ENCODE measurements at regions not wholly inside any gene's neighbourhood (a gene's known extent, or its start where the extent isn't known, plus 50 kb on each side); places are given as distances from the start of the nearest gene placed in this dataset.

DNA sequence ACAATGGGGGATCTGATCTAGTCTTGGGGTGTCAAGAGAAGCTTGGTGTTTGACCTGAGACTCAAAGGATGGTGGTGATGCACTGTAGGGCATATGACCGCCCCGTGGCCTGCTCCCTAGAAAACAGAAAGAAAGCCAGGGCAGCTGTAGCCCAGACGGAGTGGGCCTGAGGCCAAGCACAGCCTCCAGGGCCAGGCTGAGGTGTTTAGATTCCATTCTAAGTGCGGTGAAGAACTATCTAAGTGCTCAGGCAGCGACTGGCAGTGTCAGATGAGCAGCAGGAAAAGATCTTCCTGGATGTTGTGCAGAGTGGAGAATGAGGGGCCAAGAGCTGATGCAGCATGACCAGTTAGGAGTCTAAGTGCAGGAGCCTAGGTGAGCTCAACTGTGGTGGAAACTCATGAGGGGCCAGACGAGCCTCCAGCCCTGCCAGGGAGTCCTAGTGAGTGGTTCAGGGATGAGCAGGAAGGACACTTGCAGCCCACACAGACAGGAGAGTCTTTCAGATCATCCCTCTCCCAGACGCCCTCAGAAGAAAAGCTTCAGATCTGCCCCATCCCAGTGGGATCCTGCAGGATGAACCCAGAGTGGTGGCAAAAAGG, 314.2 kb upstream of the CCL2 start:
- DNase-seq, result no peak
- Mint-ChIP-seq H3K4me3 (ENCODE audit: unreplicated experiment) (no peak overlapping the region), H3K4me1 (ENCODE audit: low read depth, unreplicated experiment) (no peaks in the 10 kb centered on the region), H3K9me3 (ENCODE audit: unreplicated experiment) (peaks cover 2% of the 10 kb centered on the region), H3K27me3 (ENCODE audit: unreplicated experiment) (peaks cover 2% of the 10 kb centered on the region), H3K36me3 (ENCODE audit: unreplicated experiment) (no peaks in the 10 kb centered on the region), H3K27ac (ENCODE audit: unreplicated experiment) (no peak overlapping the region)
- TF ChIP-seq, protein P1, sequence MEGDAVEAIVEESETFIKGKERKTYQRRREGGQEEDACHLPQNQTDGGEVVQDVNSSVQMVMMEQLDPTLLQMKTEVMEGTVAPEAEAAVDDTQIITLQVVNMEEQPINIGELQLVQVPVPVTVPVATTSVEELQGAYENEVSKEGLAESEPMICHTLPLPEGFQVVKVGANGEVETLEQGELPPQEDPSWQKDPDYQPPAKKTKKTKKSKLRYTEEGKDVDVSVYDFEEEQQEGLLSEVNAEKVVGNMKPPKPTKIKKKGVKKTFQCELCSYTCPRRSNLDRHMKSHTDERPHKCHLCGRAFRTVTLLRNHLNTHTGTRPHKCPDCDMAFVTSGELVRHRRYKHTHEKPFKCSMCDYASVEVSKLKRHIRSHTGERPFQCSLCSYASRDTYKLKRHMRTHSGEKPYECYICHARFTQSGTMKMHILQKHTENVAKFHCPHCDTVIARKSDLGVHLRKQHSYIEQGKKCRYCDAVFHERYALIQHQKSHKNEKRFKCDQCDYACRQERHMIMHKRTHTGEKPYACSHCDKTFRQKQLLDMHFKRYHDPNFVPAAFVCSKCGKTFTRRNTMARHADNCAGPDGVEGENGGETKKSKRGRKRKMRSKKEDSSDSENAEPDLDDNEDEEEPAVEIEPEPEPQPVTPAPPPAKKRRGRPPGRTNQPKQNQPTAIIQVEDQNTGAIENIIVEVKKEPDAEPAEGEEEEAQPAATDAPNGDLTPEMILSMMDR (IDR thresholded peaks at IDR 0.05; ENCODE audit: partially characterized antibody, unreplicated experiment), result no peak

DNA sequence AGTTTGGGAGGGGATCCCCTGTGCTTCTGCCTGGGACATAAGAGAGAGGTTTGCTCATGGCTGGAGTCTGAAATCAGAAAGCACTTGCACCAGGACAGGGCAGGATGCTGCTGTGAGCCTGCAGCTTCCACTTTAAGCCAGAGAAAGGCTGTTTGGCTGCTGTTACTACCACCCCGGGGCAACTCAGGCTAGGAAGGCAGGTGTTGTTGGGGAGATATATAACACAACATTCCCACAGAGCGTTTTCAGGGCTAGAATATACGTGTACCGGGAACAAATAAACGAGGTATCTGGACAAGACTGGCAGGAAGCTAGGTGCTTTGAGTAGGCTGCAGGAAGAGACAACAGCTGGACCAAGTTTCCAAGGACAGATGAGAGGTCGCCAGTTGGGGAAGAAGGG, 313.3 kb upstream of the CCL2 start:
- peaks cover 3% of the 10 kb centered on the region for H3K9me3 Mint-ChIP-seq (ENCODE audit: unreplicated experiment)
- TF ChIP-seq, protein P1 (IDR thresholded peaks at IDR 0.05; ENCODE audit: partially characterized antibody, unreplicated experiment), result no peak
- H3K36me3 Mint-ChIP-seq (ENCODE audit: unreplicated experiment), result no peaks in the 10 kb centered on the region
- no peak overlapping the region for H3K4me3 Mint-ChIP-seq (ENCODE audit: unreplicated experiment)
- H3K4me1 Mint-ChIP-seq (ENCODE audit: low read depth, unreplicated experiment), result no peaks in the 10 kb centered on the region
- H3K27me3 Mint-ChIP-seq (ENCODE audit: unreplicated experiment), result peaks cover 2% of the 10 kb centered on the region
- H3K27ac Mint-ChIP-seq (ENCODE audit: unreplicated experiment), result no peak overlapping the region
- no peak for DNase-seq

DNA sequence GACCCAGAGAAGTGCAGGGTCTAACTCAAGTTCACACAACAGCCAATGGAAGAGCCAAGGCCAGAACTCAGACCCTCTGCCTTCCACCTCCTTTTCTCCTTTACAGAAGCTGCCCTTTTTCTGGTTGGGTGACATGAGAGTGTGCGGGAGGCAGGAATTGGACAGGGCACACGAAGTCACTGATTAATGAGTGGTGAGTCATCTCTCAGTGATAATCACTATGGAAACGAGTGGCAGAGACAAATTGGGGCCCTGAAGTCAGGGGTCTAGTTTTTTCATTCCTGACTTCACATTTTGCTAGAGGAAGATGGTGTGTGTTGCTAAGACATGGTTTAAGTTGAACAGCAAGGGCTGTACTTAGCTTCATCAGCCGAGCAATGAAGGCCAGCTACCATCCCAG, 312.7 kb upstream of the CCL2 start:
- peaks cover 3% of the 10 kb centered on the region for H3K9me3 Mint-ChIP-seq (ENCODE audit: unreplicated experiment)
- peaks cover 2% of the 10 kb centered on the region for H3K27me3 Mint-ChIP-seq (ENCODE audit: unreplicated experiment)
- H3K4me3 Mint-ChIP-seq (ENCODE audit: unreplicated experiment), result no peak overlapping the region
- no peak overlapping the region for H3K27ac Mint-ChIP-seq (ENCODE audit: unreplicated experiment)
- DNase-seq, result no peak
- TF ChIP-seq, protein P1 (IDR thresholded peaks at IDR 0.05; ENCODE audit: partially characterized antibody, unreplicated experiment), result no peak
- no peaks in the 10 kb centered on the region for H3K4me1 Mint-ChIP-seq (ENCODE audit: low read depth, unreplicated experiment)
- H3K36me3 Mint-ChIP-seq (ENCODE audit: unreplicated experiment), result no peaks in the 10 kb centered on the region

DNA sequence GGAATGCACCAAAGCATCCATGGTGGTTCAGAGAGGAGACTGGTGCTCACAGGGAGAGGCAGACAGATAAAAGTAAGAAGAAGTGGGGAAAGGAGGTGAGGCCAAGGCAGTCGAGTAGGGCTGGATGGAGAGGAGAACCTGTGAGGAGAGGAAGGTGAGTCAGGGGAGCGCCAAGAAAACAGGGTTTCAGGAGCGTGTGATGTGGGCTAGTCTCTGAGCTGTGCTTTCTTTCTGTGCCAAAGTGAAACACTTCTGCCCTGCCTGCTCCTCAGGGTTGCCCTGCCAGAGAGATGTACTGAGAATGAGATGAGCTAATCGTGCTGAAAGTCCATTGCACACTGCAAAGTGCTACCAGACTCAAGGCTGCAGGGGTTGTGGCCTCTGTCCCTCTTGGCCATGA, 310.7 kb upstream of the CCL2 start:
- Mint-ChIP-seq H3K4me1 (ENCODE audit: low read depth, unreplicated experiment) (no peaks in the 10 kb centered on the region), H3K36me3 (ENCODE audit: unreplicated experiment) (no peaks in the 10 kb centered on the region), H3K9me3 (ENCODE audit: unreplicated experiment) (peaks cover 3% of the 10 kb centered on the region), H3K27ac (ENCODE audit: unreplicated experiment) (no peak overlapping the region), H3K27me3 (ENCODE audit: unreplicated experiment) (peaks cover 2% of the 10 kb centered on the region), H3K4me3 (ENCODE audit: unreplicated experiment) (no peak overlapping the region)
- TF ChIP-seq, protein P1 (IDR thresholded peaks at IDR 0.05; ENCODE audit: partially characterized antibody, unreplicated experiment), result no peak
- DNase-seq, result no peak

DNA sequence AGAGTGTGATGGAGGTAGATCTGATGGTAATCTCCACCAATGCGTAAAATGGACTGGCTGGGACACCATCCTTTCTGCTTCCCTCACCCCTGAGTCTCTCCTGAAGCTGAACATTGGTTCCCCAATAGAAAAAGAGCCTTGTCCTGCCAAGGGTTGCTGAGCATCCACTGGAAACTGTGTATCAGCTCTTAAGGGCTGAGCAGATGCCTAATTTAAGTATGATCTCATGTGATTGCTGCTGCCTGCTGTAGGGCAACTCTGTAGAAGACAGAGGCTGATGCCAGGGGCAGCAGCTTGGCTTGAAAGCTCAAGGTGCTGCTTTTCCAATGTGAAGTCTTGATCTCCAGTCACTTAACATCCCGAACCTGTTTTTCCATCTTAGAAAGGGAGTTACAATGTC, 310.3 kb upstream of the CCL2 start:
- H3K36me3 Mint-ChIP-seq (ENCODE audit: unreplicated experiment), result no peaks in the 10 kb centered on the region
- no peak overlapping the region for H3K4me3 Mint-ChIP-seq (ENCODE audit: unreplicated experiment)
- no peaks in the 10 kb centered on the region for H3K4me1 Mint-ChIP-seq (ENCODE audit: low read depth, unreplicated experiment)
- DNase-seq, result no peak
- TF ChIP-seq, protein P1 (IDR thresholded peaks at IDR 0.05; ENCODE audit: partially characterized antibody, unreplicated experiment), result no peak
- no peak overlapping the region for H3K27ac Mint-ChIP-seq (ENCODE audit: unreplicated experiment)
- peaks cover 2% of the 10 kb centered on the region for H3K27me3 Mint-ChIP-seq (ENCODE audit: unreplicated experiment)
- peaks cover 3% of the 10 kb centered on the region for H3K9me3 Mint-ChIP-seq (ENCODE audit: unreplicated experiment)

Data from glutamatergic neuron (in vitro differentiated cells).